HG02852 (cell line): ENCODE measurements at regions not wholly inside any gene's neighbourhood (a gene's known extent, or its start where the extent isn't known, plus 50 kb on each side); places are given as distances from the start of the nearest gene placed in this dataset.
A peak's percentile ranks its signal among the peaks of the same experiment; 100 is the strongest.

ENCODE experiments used
- ATAC-seq: cut with Tn5 transposase; IDR thresholded peaks from one replicate; pipeline ENCODE4 v1.9.1; 2021; ENCODE audit warnings: mild to moderate bottlenecking, moderate library complexity; ENCODE audit not compliant: unreplicated experiment

GRCh38 chr15:98506711-98507110 lies 141.6 kb upstream of the IGF1R start:
- no peak for ATAC-seq

DNA sequence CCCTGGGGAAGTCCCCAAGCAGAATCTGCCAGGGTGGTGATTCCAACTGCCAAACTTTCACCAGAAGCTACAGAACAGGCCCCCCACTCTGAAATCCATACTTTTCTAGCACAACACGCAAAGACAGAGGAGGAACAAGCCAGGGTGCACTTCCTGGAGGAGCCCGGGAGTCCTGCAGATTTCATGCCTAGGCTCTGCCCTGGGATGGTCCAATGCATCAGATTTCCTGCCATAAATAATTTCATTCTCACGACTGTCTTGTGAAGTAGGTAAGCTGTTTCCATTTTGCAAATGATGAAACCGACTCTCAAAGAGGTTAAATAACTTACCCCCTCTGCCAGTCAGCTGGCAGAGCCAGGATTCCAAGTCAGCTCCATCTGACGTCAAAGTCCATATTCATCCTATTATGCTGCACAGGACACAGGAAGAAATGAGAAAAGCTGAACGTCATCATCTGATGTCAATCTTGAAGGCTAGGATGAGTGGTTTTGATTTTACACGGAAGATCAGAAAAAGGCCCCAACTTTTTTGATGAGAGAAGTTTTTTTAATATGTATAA lies 134.8 kb upstream of the IGF1R start:
- no peak for ATAC-seq

GRCh38 chr15:98514034-98514622 lies 134.2 kb upstream of the IGF1R start:
- ATAC-seq = no peak

- ATAC-seq = peak; percentile 85
Observed at GRCh38 chr15:98518823-98519561, 129.3 kb upstream of the IGF1R start.

- no peak for ATAC-seq
Observed at GRCh38 chr15:98519767-98520550, 128.4 kb upstream of the IGF1R start.

GRCh38 chr15:98522127-98522526 lies 126.2 kb upstream of the IGF1R start:
- no peak for ATAC-seq

GRCh38 chr15:98523912-98524662 lies 124.3 kb upstream of the IGF1R start:
- ATAC-seq = no peak

DNA sequence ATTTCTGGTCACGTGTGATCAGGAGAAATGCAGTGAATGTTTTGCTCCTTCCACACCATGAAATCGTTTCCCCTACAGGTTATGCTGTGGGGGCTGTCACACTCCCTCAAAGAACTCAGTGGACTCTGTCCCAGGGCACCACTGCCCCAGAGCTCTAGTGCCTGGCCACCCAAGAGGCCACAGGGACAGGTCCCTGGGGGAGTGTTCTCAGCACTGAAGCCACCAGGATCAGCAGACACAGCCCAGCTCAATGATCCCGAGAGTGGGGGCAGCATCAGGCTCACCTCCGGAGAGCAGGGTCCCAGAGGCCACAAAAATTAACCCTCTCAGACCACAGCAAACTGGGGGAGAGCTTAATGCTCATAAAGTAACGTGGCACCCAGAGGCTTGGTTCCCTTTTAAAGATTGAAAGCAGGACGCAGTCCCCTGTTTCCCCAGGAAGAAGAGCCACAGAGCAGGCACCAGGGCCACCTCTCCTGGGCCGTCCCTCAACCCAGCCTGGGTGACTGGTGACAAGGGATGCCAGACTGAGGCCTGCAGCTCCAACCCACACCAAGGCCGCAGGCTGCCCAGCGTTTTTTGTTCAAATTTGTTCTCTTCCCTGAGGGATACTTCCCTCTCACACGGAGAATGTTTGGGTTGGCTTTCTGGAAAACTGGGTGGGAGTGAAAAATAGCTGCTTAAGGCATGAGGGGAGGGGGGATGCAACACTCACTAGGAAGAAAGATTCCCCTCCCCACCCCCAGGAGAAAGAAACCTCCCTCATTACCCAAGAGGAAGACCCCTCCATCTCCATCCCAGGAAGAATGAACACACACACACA lies 123.3 kb upstream of the IGF1R start:
- ATAC-seq = no peak

- ATAC-seq = no peak
Observed at GRCh38 chr15:98525661-98526001, 122.7 kb upstream of the IGF1R start.

DNA sequence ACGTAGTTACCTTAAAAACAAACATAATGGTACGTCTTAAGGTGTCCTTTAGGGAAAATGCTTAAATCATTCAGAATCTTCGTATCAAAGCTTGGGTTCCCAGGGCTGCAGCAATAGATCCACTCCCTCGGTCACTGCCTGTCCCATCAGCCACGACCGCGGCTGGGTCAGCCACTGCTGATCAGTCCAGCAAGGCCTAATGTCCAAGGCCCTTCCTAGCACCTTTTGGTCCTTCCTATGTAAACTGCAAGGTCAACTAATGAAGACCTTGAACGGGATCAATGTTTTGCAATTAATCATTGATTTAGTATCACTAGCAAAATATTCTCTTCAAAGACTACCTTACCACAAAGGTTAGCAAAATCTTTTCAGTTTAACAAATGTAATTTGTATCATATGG lies 122.2 kb upstream of the IGF1R start:
- ATAC-seq = no peak

DNA sequence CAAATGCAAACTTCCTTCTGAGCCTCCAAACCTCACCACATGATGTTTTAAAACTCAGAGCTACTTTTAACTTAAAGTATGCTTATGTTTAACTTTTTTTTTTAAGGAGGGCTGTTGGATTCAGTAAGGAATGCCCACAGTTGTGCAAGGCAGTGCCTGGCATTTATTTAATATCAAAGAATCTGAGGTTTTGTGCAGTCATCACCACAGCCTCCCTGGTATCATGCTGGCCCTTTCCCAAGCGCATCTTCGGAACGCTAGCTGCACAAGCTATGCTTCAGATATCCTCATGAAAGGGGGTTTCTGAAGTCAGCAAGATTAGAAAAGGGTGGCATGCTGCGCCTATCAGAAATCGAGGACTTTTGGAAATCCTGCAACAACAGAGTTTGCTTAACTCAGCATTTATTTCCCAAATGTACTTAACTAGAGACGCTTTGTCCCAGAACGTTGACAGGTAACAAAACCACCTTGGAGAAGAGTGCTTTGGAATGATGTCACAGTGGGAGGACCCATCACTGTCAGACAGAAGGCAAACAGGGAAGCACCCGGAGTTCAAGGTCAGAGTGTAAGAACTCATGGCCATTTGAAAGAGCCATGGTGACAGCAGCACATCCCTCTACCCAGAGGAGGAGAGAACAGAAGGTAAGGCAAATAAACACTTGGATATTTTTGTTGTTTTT lies 120.2 kb upstream of the IGF1R start:
- ATAC-seq = no peak

GRCh38 chr15:98529205-98530145 lies 118.9 kb upstream of the IGF1R start:
- ATAC-seq = no peak

GRCh38 chr15:98530570-98530969 lies 117.8 kb upstream of the IGF1R start:
- ATAC-seq = no peak

GRCh38 chr15:98532063-98532462 lies 116.3 kb upstream of the IGF1R start:
- no peak for ATAC-seq

DNA sequence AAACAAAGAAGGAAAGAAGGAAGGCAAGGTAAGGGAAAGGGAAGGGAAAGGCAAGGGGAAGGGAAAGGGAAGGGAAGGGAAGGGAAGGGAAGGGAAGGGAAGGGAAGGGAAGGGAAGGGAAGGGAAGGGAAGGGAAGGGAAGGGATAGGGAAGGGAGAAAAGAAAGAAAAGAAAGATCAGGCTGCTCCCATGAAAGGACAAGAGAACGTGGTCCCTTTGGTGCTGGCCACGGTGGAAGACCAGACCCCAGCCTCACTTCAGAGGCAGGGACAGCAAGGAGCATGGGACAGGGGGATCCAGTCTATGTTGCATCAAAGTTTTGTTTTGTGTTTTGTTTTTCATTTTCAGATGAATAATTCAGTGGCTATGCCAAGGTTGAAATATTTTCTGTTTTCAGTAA lies 111.4 kb upstream of the IGF1R start:
- ATAC-seq = no peak

DNA sequence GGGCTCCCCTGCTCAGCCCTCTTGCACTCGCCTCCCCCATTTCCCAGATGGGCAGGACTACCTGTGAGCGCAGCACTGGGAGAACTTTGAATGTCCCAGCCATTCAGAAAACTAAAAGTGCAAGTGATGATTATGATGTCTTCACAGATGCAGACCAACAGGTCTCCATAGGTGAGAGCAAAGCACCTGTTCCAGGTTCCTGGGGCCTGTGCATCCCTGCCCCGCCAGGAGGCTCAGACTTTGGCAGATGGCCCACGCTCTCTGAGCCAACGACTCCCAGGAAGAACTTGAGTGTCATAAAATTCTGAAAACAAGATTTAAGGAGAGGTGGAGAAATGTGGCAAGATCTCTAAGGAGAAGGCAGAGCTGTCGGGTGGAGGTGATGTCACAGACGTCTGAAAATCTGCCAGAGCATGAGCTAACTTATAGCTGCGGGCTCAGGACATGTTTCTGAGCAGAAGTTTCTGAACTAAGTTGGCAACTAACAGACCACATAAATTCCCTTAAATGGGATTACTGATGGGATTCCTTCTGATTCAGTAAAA lies 110.8 kb upstream of the IGF1R start:
- ATAC-seq = no peak

DNA sequence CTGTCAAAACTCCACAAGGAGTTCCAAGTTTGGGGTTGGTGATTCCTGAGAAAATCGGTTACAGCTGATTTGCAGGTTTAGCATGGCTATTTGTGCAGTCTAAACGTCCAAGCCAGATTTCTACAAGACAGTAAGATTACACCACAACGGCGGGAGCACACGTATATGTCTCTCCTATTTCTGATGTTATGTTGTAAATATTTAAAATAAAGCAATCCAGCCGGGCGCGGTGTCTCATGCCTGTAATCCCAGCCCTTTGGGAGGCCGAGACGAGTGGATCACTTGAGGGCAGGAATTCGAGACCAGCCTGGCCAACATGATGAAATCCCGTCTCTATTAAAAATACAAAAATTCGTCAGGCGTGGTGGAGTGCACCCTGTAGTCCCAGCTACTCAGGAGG lies 106.8 kb upstream of the IGF1R start:
- ATAC-seq = no peak

DNA sequence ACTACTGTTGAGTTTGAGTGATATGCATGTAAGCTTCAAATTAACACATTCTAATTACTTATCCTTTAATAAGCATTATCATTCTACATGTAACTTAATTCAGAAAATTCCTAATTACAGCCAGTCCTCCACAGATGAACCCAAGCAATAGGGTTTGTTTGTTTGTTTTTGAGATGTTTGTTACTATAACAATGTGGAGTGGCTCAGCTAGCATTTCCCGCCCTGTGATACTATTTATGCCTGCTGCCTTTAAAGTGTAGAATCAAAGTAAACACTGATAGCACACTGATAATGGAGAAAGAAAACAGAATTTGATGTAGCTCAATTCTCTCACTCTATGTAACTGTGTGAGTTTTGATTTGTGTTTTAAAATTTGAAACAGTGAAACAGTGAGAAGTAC lies 105.1 kb upstream of the IGF1R start:
- no peak for ATAC-seq
